GM23338 (cell line): ENCODE measurements at regions not wholly inside any gene's neighbourhood (a gene's known extent, or its start where the extent isn't known, plus 50 kb on each side); places are given as distances from the start of the nearest gene placed in this dataset.

Experiments used
- ATAC-seq: fragments of 200-7000 bp; cut with Tn5 transposase; 3 replicates; pipeline ENCODE4 v1.9.1; 2020
- DNase-seq: peaks from one replicate; pipeline ENCODE4 v3.0.0-alpha.2; 2015; ENCODE audit warnings: low spot score
- H2AFZ ChIP-seq: fragments of 200-600 bp; sonication (generic); 2 replicates; pipeline ENCODE4 v1.8.0; 2016; ENCODE audit warnings: antibody characterized with exemption, mild to moderate bottlenecking, moderate library complexity
- H3F3A ChIP-seq: fragments of 200-600 bp; sonication (generic); replicated peaks from 2 replicates; pipeline ENCODE4 v1.8.0; 2017; ENCODE audit warnings: antibody characterized with exemption, mixed run types, low read depth
- H3K27ac ChIP-seq: fragments of 200-600 bp; sonication (generic); 2 replicates; pipeline ENCODE4 v1.6.1; 2016; ENCODE audit warnings: low read depth
- H3K27me3 ChIP-seq: fragments of 200-600 bp; sonication (generic); 2 replicates; pipeline ENCODE4 v1.8.0; 2016; ENCODE audit warnings: mild to moderate bottlenecking, mixed run types, moderate library complexity; ENCODE audit not compliant: insufficient read depth
- H3K36me3 ChIP-seq: fragments of 200-600 bp; sonication (generic); 2 replicates; pipeline ENCODE4 v1.8.0; 2016; ENCODE audit warnings: mild to moderate bottlenecking; ENCODE audit not compliant: insufficient read depth
- H3K4me1 ChIP-seq: fragments of 200-600 bp; sonication (generic); 2 replicates; pipeline ENCODE4 v1.8.0; 2016; ENCODE audit warnings: mild to moderate bottlenecking, moderate library complexity; ENCODE audit not compliant: insufficient read depth
- H3K4me2 ChIP-seq: fragments of 200-600 bp; sonication (generic); 2 replicates; pipeline ENCODE4 v1.7.1; 2017; ENCODE audit warnings: mixed run types
- H3K4me3 ChIP-seq: fragments of 200-600 bp; sonication (generic); 2 replicates; pipeline ENCODE4 v1.6.1; 2016; ENCODE audit warnings: mixed run types
- H3K79me2 ChIP-seq: fragments of 200-600 bp; sonication (generic); replicated peaks from 2 replicates; pipeline ENCODE4 v1.8.0; 2017; ENCODE audit warnings: mild to moderate bottlenecking; ENCODE audit not compliant: insufficient read depth
- H3K9me2 ChIP-seq: fragments of 200-600 bp; sonication (generic); 2 replicates; pipeline ENCODE4 v1.8.0; 2017; ENCODE audit not compliant: insufficient read depth
- H4K20me1 ChIP-seq: fragments of 200-600 bp; sonication (generic); replicated peaks from 2 replicates; pipeline ENCODE4 v1.8.0; 2017; ENCODE audit warnings: mild to moderate bottlenecking; ENCODE audit not compliant: insufficient read depth
- H3K27ac Mint-ChIP-seq: 2 replicates; pipeline ENCODE4 v1.8.0; 2020; ENCODE audit warnings: inconsistent platforms, mild to moderate bottlenecking, moderate library complexity, mixed read lengths
- H3K27me3 Mint-ChIP-seq: 3 replicates; pipeline ENCODE4 v1.8.0; 2022; ENCODE audit warnings: low read depth, mild to moderate bottlenecking, moderate library complexity, mixed read lengths, inconsistent platforms; ENCODE audit not compliant: insufficient read depth, poor library complexity
- H3K36me3 Mint-ChIP-seq: 3 replicates; pipeline ENCODE4 v1.8.0; 2021; ENCODE audit warnings: low read depth, mild to moderate bottlenecking, inconsistent platforms, moderate library complexity, mixed read lengths
- H3K4me1 Mint-ChIP-seq: 3 replicates; pipeline ENCODE4 v1.8.0; 2020; ENCODE audit warnings: mild to moderate bottlenecking, inconsistent platforms, mixed read lengths
- H3K4me3 Mint-ChIP-seq: 3 replicates; pipeline ENCODE4 v1.8.0; 2021; ENCODE audit warnings: moderate library complexity, mild to moderate bottlenecking, inconsistent platforms, mixed read lengths
- H3K9me3 Mint-ChIP-seq: 3 replicates; pipeline ENCODE4 v1.8.0; 2020; ENCODE audit warnings: moderate library complexity, mild to moderate bottlenecking, inconsistent platforms, mixed read lengths
- CREB1 ChIP-seq: fragments of 250-450 bp; sonication (Bioruptor Pico); IDR thresholded peaks from 2 replicates; pipeline ENCODE4 v1.5.0; 2020; ENCODE audit warnings: low read depth, mild to moderate bottlenecking, moderate library complexity
- JUNB ChIP-seq: IDR thresholded peaks from one replicate; pipeline ENCODE4 v1.6.1; 2016; ENCODE audit warnings: antibody characterized with exemption; ENCODE audit not compliant: unreplicated experiment
- NANOG ChIP-seq: IDR thresholded peaks from 2 replicates; pipeline ENCODE4 v1.6.1; 2016; ENCODE audit warnings: antibody characterized with exemption, borderline replicate concordance
- POLR2AphosphoS5 ChIP-seq: IDR thresholded peaks from 2 replicates; pipeline ENCODE4 v1.6.1; 2016; ENCODE audit warnings: antibody characterized with exemption, low read depth
- STAT1 ChIP-seq: IDR thresholded peaks from one replicate; pipeline ENCODE4 v1.6.1; 2016; ENCODE audit warnings: antibody characterized with exemption; ENCODE audit not compliant: unreplicated experiment
- ZNF114 ChIP-seq: fragments of 250-450 bp; sonication (Bioruptor Pico); IDR thresholded peaks from 2 replicates; pipeline ENCODE4 v1.5.0; 2020; ENCODE audit warnings: mild to moderate bottlenecking, moderate library complexity
- TF ChIP-seq, protein P1 (sequence below): IDR thresholded peaks from one replicate; pipeline ENCODE4 v1.6.1; 2018; ENCODE audit warnings: antibody characterized with exemption; ENCODE audit not compliant: unreplicated experiment
- TF ChIP-seq, protein P2 (sequence below), 2 experiments: fragments of 200-600 bp in 1 of 2; sonication (generic) in 1 of 2; conservative IDR thresholded peaks; 2 replicates each; pipeline versions ENCODE4 v1.5.1 to v1.6.1; 2016 to 2017; ENCODE audit warnings: antibody characterized with exemption in 2 of 2, low read depth in 2 of 2, mild to moderate bottlenecking in 2 of 2, moderate library complexity in 1 of 2
- TF ChIP-seq, protein P3 (sequence below): fragments of 250-450 bp; sonication (Bioruptor Pico); IDR thresholded peaks from 2 replicates; pipeline ENCODE4 v1.5.0; 2020; ENCODE audit warnings: mild to moderate bottlenecking, moderate library complexity
- TF ChIP-seq, protein P4 (sequence below): IDR thresholded peaks from 2 replicates; pipeline ENCODE4 v1.6.1; 2016; ENCODE audit warnings: antibody characterized with exemption

DNA sequence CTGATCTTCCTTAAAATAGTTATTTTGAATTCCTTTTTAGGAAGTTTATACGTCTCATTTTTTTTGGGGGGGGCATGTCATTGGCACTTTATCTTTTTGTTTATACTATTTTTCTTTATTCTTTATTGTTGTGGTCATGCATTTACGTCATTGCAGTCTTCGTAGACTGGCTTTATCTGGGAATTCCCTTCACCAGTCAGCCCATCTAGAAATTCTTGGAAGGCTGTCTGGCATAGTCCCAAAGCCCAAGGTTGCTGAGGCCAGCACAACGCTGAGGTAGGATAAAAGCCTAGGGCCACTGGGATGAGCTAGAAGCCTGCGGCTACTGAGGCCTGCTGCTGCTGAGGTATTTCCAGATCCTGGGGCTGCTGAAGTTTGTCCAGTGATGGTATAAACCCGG, 121.5 kb downstream of the ISOC1 start (continued):
- TF ChIP-seq STAT1 (no peak), POLR2AphosphoS5 (no peak), NANOG (no peak), JUNB (no peak), CREB1 (CRISPR knock-in tag) (no peak)
- TF ChIP-seq, protein P1, sequence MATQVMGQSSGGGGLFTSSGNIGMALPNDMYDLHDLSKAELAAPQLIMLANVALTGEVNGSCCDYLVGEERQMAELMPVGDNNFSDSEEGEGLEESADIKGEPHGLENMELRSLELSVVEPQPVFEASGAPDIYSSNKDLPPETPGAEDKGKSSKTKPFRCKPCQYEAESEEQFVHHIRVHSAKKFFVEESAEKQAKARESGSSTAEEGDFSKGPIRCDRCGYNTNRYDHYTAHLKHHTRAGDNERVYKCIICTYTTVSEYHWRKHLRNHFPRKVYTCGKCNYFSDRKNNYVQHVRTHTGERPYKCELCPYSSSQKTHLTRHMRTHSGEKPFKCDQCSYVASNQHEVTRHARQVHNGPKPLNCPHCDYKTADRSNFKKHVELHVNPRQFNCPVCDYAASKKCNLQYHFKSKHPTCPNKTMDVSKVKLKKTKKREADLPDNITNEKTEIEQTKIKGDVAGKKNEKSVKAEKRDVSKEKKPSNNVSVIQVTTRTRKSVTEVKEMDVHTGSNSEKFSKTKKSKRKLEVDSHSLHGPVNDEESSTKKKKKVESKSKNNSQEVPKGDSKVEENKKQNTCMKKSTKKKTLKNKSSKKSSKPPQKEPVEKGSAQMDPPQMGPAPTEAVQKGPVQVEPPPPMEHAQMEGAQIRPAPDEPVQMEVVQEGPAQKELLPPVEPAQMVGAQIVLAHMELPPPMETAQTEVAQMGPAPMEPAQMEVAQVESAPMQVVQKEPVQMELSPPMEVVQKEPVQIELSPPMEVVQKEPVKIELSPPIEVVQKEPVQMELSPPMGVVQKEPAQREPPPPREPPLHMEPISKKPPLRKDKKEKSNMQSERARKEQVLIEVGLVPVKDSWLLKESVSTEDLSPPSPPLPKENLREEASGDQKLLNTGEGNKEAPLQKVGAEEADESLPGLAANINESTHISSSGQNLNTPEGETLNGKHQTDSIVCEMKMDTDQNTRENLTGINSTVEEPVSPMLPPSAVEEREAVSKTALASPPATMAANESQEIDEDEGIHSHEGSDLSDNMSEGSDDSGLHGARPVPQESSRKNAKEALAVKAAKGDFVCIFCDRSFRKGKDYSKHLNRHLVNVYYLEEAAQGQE, result no peak
- TF ChIP-seq, protein P2, sequence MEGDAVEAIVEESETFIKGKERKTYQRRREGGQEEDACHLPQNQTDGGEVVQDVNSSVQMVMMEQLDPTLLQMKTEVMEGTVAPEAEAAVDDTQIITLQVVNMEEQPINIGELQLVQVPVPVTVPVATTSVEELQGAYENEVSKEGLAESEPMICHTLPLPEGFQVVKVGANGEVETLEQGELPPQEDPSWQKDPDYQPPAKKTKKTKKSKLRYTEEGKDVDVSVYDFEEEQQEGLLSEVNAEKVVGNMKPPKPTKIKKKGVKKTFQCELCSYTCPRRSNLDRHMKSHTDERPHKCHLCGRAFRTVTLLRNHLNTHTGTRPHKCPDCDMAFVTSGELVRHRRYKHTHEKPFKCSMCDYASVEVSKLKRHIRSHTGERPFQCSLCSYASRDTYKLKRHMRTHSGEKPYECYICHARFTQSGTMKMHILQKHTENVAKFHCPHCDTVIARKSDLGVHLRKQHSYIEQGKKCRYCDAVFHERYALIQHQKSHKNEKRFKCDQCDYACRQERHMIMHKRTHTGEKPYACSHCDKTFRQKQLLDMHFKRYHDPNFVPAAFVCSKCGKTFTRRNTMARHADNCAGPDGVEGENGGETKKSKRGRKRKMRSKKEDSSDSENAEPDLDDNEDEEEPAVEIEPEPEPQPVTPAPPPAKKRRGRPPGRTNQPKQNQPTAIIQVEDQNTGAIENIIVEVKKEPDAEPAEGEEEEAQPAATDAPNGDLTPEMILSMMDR (conservative IDR thresholded peaks at IDR 0.05; ENCODE audit: low read depth in 2 of 2), result no peak

DNA sequence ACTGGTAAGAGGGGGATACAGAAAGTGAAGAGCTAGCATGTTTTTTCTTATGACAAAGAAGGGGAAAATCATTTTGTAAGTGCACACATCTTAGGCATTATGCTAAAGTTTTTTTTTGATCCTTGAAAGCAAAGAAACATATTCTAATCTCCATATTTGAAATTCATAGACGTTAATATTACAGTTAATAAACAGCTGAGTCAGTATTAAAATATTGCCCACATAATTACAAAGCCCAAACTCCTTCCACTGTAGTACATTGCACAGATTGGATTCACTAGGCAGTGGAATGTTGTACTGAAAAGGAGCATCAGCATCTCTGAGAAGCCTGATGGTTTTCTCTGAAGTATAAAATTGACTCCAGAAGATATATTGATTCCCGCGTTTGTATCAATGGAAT, 122.6 kb downstream of the ISOC1 start:
- Histone ChIP-seq H3K9me2 (no peaks in the 10 kb centered on the region), H3F3A (no peaks in the 10 kb centered on the region), H4K20me1 (no peaks in the 10 kb centered on the region), H3K36me3 (no peaks in the 10 kb centered on the region), H3K4me3 (no peak overlapping the region), H3K79me2 (no peaks in the 10 kb centered on the region), H3K27ac (no peak overlapping the region), H3K27me3 (no peaks in the 10 kb centered on the region), H3K4me2 (no peak overlapping the region), H2AFZ (no peak overlapping the region), H3K4me1 (no peaks in the 10 kb centered on the region)
- H3K9me3 Mint-ChIP-seq, result peaks cover 7% of the 10 kb centered on the region; the same call in 1 of the 3 replicates
- no peaks in the 10 kb centered on the region for H3K36me3 Mint-ChIP-seq
- ATAC-seq, result no peak
- no peak overlapping the region for H3K4me3 Mint-ChIP-seq
- H3K27me3 Mint-ChIP-seq, result no peaks in the 10 kb centered on the region
- DNase-seq, result no peak
- H3K4me1 Mint-ChIP-seq, result no peaks in the 10 kb centered on the region
- no peak overlapping the region for H3K27ac Mint-ChIP-seq
- no peak for TF ChIP-seq ZNF114
- TF ChIP-seq, protein P3, sequence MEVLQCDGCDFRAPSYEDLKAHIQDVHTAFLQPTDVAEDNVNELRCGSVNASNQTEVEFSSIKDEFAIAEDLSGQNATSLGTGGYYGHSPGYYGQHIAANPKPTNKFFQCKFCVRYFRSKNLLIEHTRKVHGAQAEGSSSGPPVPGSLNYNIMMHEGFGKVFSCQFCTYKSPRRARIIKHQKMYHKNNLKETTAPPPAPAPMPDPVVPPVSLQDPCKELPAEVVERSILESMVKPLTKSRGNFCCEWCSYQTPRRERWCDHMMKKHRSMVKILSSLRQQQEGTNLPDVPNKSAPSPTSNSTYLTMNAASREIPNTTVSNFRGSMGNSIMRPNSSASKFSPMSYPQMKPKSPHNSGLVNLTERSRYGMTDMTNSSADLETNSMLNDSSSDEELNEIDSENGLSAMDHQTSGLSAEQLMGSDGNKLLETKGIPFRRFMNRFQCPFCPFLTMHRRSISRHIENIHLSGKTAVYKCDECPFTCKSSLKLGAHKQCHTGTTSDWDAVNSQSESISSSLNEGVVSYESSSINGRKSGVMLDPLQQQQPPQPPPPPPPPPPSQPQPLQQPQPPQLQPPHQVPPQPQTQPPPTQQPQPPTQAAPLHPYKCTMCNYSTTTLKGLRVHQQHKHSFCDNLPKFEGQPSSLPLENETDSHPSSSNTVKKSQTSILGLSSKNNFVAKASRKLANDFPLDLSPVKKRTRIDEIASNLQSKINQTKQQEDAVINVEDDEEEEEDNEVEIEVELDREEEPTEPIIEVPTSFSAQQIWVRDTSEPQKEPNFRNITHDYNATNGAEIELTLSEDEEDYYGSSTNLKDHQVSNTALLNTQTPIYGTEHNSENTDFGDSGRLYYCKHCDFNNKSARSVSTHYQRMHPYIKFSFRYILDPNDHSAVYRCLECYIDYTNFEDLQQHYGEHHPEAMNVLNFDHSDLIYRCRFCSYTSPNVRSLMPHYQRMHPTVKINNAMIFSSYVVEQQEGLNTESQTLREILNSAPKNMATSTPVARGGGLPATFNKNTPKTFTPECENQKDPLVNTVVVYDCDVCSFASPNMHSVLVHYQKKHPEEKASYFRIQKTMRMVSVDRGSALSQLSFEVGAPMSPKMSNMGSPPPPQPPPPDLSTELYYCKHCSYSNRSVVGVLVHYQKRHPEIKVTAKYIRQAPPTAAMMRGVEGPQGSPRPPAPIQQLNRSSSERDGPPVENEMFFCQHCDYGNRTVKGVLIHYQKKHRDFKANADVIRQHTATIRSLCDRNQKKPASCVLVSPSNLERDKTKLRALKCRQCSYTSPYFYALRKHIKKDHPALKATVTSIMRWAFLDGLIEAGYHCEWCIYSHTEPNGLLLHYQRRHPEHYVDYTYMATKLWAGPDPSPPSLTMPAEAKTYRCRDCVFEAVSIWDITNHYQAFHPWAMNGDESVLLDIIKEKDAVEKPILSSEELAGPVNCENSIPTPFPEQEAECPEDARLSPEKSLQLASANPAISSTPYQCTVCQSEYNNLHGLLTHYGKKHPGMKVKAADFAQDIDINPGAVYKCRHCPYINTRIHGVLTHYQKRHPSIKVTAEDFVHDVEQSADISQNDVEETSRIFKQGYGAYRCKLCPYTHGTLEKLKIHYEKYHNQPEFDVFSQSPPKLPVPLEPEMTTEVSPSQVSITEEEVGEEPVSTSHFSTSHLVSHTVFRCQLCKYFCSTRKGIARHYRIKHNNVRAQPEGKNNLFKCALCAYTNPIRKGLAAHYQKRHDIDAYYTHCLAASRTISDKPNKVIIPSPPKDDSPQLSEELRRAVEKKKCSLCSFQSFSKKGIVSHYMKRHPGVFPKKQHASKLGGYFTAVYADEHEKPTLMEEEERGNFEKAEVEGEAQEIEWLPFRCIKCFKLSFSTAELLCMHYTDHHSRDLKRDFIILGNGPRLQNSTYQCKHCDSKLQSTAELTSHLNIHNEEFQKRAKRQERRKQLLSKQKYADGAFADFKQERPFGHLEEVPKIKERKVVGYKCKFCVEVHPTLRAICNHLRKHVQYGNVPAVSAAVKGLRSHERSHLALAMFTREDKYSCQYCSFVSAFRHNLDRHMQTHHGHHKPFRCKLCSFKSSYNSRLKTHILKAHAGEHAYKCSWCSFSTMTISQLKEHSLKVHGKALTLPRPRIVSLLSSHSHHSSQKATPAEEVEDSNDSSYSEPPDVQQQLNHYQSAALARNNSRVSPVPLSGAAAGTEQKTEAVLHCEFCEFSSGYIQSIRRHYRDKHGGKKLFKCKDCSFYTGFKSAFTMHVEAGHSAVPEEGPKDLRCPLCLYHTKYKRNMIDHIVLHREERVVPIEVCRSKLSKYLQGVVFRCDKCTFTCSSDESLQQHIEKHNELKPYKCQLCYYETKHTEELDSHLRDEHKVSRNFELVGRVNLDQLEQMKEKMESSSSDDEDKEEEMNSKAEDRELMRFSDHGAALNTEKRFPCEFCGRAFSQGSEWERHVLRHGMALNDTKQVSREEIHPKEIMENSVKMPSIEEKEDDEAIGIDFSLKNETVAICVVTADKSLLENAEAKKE (CRISPR knock-in tag), result no peak
- TF ChIP-seq, protein P4, sequence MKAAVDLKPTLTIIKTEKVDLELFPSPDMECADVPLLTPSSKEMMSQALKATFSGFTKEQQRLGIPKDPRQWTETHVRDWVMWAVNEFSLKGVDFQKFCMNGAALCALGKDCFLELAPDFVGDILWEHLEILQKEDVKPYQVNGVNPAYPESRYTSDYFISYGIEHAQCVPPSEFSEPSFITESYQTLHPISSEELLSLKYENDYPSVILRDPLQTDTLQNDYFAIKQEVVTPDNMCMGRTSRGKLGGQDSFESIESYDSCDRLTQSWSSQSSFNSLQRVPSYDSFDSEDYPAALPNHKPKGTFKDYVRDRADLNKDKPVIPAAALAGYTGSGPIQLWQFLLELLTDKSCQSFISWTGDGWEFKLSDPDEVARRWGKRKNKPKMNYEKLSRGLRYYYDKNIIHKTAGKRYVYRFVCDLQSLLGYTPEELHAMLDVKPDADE, result no peak
